ENCODE measurements at regions not wholly inside any gene's neighbourhood (a gene's known extent, or its start where the extent isn't known, plus 50 kb on each side); places are given as distances from the start of the nearest gene placed in this dataset.

DNA sequence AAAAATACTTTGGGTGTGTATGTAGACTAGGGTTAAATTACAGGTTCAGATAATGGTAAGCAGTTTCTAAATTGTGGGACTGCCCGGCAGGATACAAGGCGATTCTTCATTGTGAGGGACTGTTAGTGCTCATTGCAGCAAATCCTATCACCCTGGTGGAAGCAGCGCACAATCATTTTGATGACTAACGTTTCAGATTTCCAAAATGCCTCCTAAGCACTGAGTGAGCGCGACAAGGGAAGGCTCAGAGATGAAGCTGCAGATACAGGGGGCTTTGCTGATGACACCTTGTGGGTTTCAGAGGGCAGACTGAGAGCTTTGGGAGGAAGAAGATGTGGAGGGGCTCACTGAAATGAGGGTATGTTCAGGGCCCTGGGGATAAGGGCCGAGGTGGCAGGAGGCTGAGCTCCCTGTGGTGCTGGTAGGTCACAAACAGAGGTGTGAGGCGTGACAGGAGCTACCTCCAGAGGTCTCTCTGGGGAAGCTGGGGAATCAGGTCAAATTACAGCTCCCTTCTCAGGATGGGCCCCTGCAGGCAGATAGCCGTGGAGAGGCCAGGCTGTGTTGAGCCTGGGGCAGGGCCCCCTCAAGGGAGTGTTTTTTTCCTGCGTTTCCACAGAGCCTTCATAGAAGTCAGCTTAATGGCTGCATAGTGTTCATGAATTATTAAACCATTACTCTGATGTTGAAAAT is 84.5 kb upstream of the FYN start:
- H3K4me3 ChIP-seq (ENCODE audit: low read depth, low read length) = no peak overlapping the region
- TF ChIP-seq, protein P1, sequence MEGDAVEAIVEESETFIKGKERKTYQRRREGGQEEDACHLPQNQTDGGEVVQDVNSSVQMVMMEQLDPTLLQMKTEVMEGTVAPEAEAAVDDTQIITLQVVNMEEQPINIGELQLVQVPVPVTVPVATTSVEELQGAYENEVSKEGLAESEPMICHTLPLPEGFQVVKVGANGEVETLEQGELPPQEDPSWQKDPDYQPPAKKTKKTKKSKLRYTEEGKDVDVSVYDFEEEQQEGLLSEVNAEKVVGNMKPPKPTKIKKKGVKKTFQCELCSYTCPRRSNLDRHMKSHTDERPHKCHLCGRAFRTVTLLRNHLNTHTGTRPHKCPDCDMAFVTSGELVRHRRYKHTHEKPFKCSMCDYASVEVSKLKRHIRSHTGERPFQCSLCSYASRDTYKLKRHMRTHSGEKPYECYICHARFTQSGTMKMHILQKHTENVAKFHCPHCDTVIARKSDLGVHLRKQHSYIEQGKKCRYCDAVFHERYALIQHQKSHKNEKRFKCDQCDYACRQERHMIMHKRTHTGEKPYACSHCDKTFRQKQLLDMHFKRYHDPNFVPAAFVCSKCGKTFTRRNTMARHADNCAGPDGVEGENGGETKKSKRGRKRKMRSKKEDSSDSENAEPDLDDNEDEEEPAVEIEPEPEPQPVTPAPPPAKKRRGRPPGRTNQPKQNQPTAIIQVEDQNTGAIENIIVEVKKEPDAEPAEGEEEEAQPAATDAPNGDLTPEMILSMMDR (IDR thresholded peaks at IDR 0.05; ENCODE audit: control insufficient read depth, extremely low read depth, insufficient read depth) = no peak
- no peak for DNase-seq (ENCODE audit: low read depth)

DNA sequence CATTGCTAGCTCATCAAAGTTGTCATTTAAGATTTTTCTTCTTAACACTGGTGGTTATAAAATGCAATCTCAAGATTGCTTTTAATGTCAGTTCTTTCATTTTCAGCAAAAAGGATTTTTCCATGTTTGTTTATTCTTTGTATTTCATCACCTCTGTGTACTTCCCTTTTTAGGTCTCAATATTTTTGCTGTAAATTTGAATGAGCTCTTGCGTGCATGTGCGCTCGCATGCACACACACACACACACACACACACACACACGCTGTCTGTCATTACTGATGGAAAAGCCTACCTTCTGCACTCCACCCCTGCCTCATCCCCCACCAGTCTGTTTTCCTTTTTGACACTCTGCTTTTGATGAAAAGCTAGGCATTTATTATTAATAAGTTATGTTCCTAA is 85.3 kb upstream of the FYN start:
- H3K4me3 ChIP-seq (ENCODE audit: low read depth, low read length) = no peak overlapping the region
- DNase-seq (ENCODE audit: low read depth) = no peak
- TF ChIP-seq, protein P1 (IDR thresholded peaks at IDR 0.05; ENCODE audit: control insufficient read depth, extremely low read depth, insufficient read depth) = no peak

DNA sequence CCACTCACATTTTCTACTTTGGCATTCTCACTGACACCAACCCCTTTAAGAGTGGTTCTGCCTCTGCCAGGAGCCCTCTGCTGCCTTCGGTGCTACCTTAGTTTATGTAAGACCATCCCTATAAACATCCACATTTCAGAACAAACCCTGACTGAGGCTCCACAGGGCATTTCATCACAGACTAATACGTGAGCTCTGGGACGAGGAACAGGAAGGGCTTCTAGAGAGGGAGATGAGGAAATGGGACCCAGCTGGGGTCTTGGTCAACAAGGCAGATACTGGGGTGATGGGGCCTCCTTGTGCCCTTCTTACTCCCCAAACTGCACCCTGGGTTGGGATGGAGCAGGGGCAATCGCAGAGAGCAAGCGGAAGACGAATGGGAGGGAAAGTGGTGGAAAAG is 86.5 kb upstream of the FYN start:
- TF ChIP-seq, protein P1 (IDR thresholded peaks at IDR 0.05; ENCODE audit: control insufficient read depth, extremely low read depth, insufficient read depth) = no peak
- no peak overlapping the region for H3K4me3 ChIP-seq (ENCODE audit: low read depth, low read length)
- DNase-seq (ENCODE audit: low read depth) = no peak

GRCh38 chr6:111967131-111967530 is 86.8 kb upstream of the CCN6 start:
- no peak overlapping the region for H3K4me3 ChIP-seq (ENCODE audit: low read depth, low read length)
- DNase-seq (ENCODE audit: low read depth) = no peak
- TF ChIP-seq, protein P1 (IDR thresholded peaks at IDR 0.05; ENCODE audit: control insufficient read depth, extremely low read depth, insufficient read depth) = no peak

DNA sequence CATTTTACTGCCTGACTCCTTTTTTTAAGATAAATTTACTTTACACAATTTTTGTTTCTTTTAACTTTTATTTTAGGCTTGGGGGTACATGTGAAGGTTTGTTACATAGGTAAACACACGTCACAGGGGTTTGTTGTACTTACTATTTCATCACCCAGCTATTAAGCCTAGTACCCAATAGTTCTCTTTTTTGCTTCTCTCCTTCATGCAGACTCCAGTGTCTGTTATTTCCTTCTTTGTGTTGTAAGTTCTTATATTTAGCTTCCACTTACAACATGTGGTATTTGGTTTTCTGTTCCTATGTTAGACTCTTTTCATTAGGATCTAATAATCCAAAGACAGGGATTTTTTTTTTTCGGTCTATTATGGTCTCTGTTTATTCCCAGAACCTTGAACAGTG is 83.5 kb upstream of the CCN6 start:
- H3K4me3 ChIP-seq (ENCODE audit: low read depth, low read length) = no peak overlapping the region
- TF ChIP-seq, protein P1 (IDR thresholded peaks at IDR 0.05; ENCODE audit: control insufficient read depth, extremely low read depth, insufficient read depth) = no peak
- no peak for DNase-seq (ENCODE audit: low read depth)

GRCh38 chr6:111971181-111971841 is 82.6 kb upstream of the CCN6 start:
- no peak overlapping the region for H3K4me3 ChIP-seq (ENCODE audit: low read depth, low read length)
- TF ChIP-seq, protein P1 (IDR thresholded peaks at IDR 0.05; ENCODE audit: control insufficient read depth, extremely low read depth, insufficient read depth) = no peak
- DNase-seq (ENCODE audit: low read depth) = no peak
